DOHH2 (cell line): ENCODE measurements at regions not wholly inside any gene's neighbourhood (a gene's known extent, or its start where the extent isn't known, plus 50 kb on each side); places are given as distances from the start of the nearest gene placed in this dataset.

Source experiments
- H3F3A ChIP-seq: fragments of 200-600 bp; sonication (generic), shearing (Covaris generic); 2 replicates; pipeline ENCODE4 v1.6.0; 2016; ENCODE audit warnings: antibody characterized with exemption, mild to moderate bottlenecking; ENCODE audit not compliant: control insufficient read depth, insufficient read depth
- H3K27ac ChIP-seq: fragments of 200-600 bp; sonication (generic); 2 replicates; pipeline ENCODE4 v1.5.1; 2014; ENCODE audit warnings: low read depth, mild to moderate bottlenecking, low read length, moderate library complexity
- H3K27me3 ChIP-seq: fragments of 200-600 bp; sonication (generic); 2 replicates; pipeline ENCODE4 v1.6.1; 2014; ENCODE audit warnings: mild to moderate bottlenecking, low read length, mixed read lengths; ENCODE audit not compliant: control insufficient read depth
- H3K36me3 ChIP-seq: fragments of 200-600 bp; sonication (generic); 2 replicates; pipeline ENCODE4 v1.6.1; 2014; ENCODE audit warnings: mild to moderate bottlenecking, low read length, moderate library complexity, mixed read lengths; ENCODE audit not compliant: control insufficient read depth
- H3K4me1 ChIP-seq: fragments of 200-600 bp; sonication (generic); 2 replicates; pipeline ENCODE4 v1.6.1; 2014; ENCODE audit warnings: mild to moderate bottlenecking, low read length, mixed read lengths; ENCODE audit not compliant: control insufficient read depth
- H3K4me2 ChIP-seq: fragments of 200-600 bp; sonication (generic); 2 replicates; pipeline ENCODE4 v1.6.0; 2014; ENCODE audit warnings: mild to moderate bottlenecking, low read length, moderate library complexity
- H3K4me3 ChIP-seq: fragments of 200-600 bp; sonication (generic); 2 replicates; pipeline ENCODE4 v1.5.1; 2014; ENCODE audit warnings: mild to moderate bottlenecking, low read length, mixed read lengths
- H3K79me2 ChIP-seq: fragments of 200-600 bp; sonication (generic); 2 replicates; pipeline ENCODE4 v1.6.1; 2014; ENCODE audit warnings: mild to moderate bottlenecking, low read length, mixed read lengths; ENCODE audit not compliant: control insufficient read depth
- H3K9me2 ChIP-seq: fragments of 200-600 bp; sonication (generic); replicated peaks from 2 replicates; pipeline ENCODE4 v1.6.1; 2014; ENCODE audit warnings: mild to moderate bottlenecking, low read length, mixed read lengths; ENCODE audit not compliant: control insufficient read depth
- H3K9me3 ChIP-seq: fragments of 200-600 bp; sonication (generic); 2 replicates; pipeline ENCODE4 v1.6.1; 2014; ENCODE audit warnings: antibody characterized with exemption, low read length, mixed read lengths; ENCODE audit not compliant: control insufficient read depth, insufficient read depth
- H4K20me1 ChIP-seq: fragments of 200-600 bp; sonication (generic); 2 replicates; pipeline ENCODE4 v1.6.0; 2014; ENCODE audit warnings: low read depth, mild to moderate bottlenecking, antibody characterized with exemption, low read length, moderate library complexity; ENCODE audit not compliant: control insufficient read depth, insufficient read depth
- EZH2phosphoT487 ChIP-seq: fragments of 200-600 bp; sonication (generic); IDR thresholded peaks from 2 replicates; pipeline ENCODE4 v1.6.1; 2017; ENCODE audit warnings: borderline replicate concordance, mild to moderate bottlenecking, antibody characterized with exemption, low read length, moderate library complexity, mixed read lengths
- TF ChIP-seq, protein P1 (sequence below): fragments of 200-600 bp; sonication (generic); IDR thresholded peaks from one replicate; pipeline ENCODE4 v1.5.1; 2014; ENCODE audit warnings: antibody characterized with exemption, mild to moderate bottlenecking, low read depth, low read length; ENCODE audit not compliant: poor library complexity, severe bottlenecking

DNA sequence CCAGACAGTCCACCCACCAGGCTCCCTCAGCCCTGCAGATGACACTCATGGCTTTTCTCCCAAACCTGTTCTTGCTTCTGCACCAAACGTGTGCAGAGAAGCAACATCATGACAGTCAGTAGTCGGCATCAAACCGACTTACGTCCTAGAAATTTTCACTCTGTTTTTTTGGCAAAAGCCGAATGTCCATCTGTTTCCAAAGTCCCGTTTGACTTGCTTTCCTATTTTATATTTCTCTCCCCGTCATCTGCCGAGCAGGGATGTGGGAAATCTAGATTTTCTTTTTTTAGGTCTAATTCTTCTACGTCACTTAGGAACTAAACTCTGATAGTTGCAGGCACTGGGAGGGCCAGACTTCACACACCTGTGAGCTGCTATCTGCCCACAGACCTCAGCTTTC is 104.9 kb downstream of the RMI2 start:
- Histone ChIP-seq H3K27me3 (0 out of 2 replicates have a peak, but pooled peaks cover 2% of the 10 kb centered on the region), H3K4me3 (no peak overlapping the region), H3K27ac (no peak overlapping the region), H3K9me3 (no peaks in the 10 kb centered on the region), H3F3A (no peaks in the 10 kb centered on the region), H4K20me1 (no peaks in the 10 kb centered on the region), H3K9me2 (no peaks in the 10 kb centered on the region), H3K4me1 (no peaks in the 10 kb centered on the region), H3K4me2 (no peak overlapping the region), H3K79me2 (no peaks in the 10 kb centered on the region), H3K36me3 (no peaks in the 10 kb centered on the region)
- TF ChIP-seq, protein P1, sequence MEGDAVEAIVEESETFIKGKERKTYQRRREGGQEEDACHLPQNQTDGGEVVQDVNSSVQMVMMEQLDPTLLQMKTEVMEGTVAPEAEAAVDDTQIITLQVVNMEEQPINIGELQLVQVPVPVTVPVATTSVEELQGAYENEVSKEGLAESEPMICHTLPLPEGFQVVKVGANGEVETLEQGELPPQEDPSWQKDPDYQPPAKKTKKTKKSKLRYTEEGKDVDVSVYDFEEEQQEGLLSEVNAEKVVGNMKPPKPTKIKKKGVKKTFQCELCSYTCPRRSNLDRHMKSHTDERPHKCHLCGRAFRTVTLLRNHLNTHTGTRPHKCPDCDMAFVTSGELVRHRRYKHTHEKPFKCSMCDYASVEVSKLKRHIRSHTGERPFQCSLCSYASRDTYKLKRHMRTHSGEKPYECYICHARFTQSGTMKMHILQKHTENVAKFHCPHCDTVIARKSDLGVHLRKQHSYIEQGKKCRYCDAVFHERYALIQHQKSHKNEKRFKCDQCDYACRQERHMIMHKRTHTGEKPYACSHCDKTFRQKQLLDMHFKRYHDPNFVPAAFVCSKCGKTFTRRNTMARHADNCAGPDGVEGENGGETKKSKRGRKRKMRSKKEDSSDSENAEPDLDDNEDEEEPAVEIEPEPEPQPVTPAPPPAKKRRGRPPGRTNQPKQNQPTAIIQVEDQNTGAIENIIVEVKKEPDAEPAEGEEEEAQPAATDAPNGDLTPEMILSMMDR: no peak
- TF ChIP-seq EZH2phosphoT487: no peak

DNA sequence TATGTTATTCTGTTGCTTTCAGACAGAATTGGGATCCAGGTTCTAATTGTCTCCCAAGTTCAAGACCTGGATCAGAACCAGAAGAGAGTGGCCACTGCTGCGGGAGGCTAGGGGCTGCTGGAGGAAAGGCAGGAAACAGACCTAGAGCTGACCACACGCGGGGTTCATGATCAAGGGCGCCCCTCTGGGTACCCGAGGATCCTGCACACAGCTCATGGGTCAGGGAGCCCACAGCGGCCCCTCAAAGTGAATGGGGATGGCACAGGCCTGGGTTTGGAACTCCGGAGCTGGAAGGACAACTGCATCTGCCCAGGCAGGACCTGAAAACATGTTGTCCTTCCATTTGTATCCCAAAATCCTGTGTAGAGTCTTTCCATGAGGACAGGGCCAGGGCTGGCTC is 107.0 kb downstream of the RMI2 start:
- Histone ChIP-seq H3K9me2 (no peaks in the 10 kb centered on the region), H3K4me3 (no peak overlapping the region), H3K4me2 (no peak overlapping the region), H3K4me1 (no peaks in the 10 kb centered on the region), H3F3A (no peaks in the 10 kb centered on the region), H3K9me3 (no peaks in the 10 kb centered on the region), H3K27me3 (0 out of 2 replicates have a peak, but pooled peaks cover 2% of the 10 kb centered on the region), H3K27ac (no peak overlapping the region), H3K36me3 (no peaks in the 10 kb centered on the region), H3K79me2 (no peaks in the 10 kb centered on the region), H4K20me1 (no peaks in the 10 kb centered on the region)
- TF ChIP-seq, protein P1: no peak
- no peak for TF ChIP-seq EZH2phosphoT487

DNA sequence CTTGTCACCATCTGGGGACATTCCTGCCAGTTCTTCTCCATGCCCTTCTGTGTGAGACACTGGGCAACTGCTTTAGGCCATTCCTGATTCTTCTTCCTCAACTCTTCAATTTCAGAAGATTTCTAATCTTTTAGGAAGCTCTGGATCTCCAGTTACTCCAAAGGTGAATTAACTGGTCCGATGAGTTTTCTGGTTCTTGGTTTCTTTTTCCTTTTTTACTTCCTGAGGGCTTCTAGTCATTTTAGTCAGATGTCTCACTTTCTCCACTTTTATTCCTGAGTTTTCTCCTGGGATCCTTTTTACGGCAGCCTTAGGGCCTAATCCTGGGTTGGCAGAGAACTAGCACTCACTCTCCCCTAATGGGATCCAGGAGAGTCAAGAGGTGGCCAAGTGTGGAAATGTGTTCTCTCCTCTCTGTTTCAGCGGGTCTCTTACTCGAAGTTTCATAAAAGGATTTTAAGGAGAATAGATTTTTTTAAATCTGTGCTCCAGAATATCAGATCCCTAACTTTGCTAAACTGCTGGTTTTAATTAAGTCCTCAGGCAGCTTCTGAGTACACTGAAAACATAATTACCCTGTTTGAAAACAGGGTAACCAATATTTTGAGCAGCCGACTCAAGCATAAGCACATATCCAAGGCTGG is 107.6 kb downstream of the RMI2 start:
- no peak overlapping the region for H3K4me3 ChIP-seq
- H3K27ac ChIP-seq: no peak overlapping the region
- no peak overlapping the region for H3K4me2 ChIP-seq
- H3K9me3 ChIP-seq: no peaks in the 10 kb centered on the region
- no peaks in the 10 kb centered on the region for H4K20me1 ChIP-seq
- no peaks in the 10 kb centered on the region for H3K36me3 ChIP-seq
- H3F3A ChIP-seq: no peaks in the 10 kb centered on the region
- no peaks in the 10 kb centered on the region for H3K79me2 ChIP-seq
- no peak for TF ChIP-seq EZH2phosphoT487
- TF ChIP-seq, protein P1: no peak
- no peaks in the 10 kb centered on the region for H3K9me2 ChIP-seq
- 0 out of 2 replicates have a peak, but pooled peaks cover 2% of the 10 kb centered on the region for H3K27me3 ChIP-seq
- no peaks in the 10 kb centered on the region for H3K4me1 ChIP-seq
